Right renal pelvis (tissue), 4 donors: ENCODE measurements at regions not wholly inside any gene's neighbourhood (a gene's known extent, or its start where the extent isn't known, plus 50 kb on each side); places are given as distances from the start of the nearest gene placed in this dataset.
A peak's percentile ranks its signal among the peaks of the same experiment; 100 is the strongest.

Source experiments
- DNase-seq, 4 donors: peaks; one replicate each; pipeline ENCODE4 v3.0.0-alpha.2; 2013; ENCODE audit warnings: low read depth in 4 of 4, low spot score in 3 of 4, missing footprints in 1 of 4

DNA sequence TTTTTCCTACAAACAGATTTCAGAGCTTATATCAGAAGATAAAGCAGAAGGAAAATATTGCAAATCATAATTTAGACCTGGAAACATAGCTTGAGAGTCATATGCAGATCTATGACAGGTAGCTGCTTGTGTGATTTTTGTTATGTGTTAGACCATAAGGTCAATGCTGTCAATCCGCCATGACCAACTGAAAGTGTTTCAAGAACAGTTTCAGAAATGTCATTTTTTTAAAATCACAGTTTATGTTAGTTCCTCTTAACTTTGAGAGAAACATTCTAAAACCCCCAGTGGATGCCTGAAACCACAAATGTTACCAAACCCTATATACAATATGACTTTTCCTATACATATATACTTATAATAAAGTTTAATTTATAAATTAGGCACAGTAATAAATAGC is 391.3 kb upstream of the FAM241A start:
- DNase-seq = no peak

DNA sequence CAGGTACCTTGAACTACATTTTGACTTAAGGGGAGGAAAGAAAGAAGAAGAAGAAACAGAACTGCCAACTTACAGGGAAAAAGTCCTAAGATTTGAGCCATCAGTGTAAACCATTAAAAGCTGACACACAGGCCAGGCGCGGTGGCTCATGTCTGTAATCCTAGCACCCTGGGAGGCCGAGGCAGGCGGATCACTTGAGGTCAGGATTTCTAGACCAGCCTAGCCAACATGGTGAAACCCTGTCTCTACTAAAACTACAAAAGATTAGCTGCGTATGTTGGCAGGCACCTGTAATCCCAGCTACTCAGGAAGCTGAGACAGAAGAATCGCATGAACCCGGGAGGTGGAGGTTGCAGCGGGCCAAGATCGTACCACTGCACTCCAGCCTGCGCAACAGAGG is 389.7 kb upstream of the FAM241A start:
- no peak for DNase-seq

DNA sequence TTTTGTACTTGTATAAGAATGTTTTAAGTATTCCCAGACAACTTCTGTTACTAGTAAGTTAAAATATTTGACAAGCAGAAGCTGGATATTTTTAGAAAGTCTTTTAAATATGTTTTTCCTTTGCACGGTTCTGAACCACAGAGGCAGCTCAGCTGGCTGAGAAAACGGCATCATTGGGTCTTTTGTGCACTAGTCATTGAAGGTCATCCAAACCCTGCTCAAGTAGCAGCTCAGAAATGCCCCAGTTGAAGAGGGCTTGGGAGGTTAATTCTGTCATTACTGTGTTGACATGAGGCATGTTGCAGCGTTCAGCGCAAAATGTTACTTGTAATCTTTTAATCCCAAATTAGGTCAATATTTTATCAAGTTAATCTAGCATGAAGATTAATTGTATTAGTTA is 383.7 kb upstream of the FAM241A start:
- no peak for DNase-seq

DNA sequence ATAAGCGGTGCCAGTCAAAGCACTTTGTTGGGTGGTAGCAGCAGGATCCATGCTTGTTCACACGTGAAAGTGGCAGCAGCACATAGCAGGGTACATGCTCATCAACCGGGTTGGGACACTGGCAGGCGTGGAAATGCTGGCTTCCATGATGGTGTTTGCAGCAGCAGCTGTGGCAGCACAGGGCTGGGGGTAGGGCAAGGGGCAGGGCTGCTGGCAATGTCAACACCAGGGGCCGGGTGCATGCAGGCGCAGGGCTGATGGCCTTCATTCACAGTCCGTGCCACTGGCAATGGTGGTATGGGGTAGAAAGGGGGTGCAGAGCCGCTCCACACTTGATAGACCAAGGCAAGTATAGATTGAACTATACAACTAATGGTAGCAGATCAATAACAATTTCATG is 374.7 kb upstream of the FAM241A start:
- DNase-seq = no peak

DNA sequence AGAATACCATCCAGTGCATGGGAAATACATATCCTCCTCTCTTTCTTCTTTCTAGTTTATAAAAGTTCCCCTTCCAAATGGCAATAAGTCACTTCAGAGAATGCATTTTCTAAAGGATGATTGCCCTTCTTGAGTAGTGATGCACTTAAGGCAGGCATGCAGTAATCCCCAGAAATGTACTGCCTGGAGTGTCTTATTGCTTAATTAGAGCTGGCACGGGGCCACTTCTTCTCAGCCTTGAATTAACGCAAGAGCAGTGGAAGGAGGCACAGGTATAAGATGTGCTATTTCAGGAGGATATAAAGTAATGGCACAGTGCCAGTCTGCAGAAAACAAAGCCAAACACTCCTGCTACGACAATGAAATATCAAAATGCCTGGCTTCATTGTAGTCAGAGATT is 371.4 kb upstream of the FAM241A start:
- no peak for DNase-seq

DNA sequence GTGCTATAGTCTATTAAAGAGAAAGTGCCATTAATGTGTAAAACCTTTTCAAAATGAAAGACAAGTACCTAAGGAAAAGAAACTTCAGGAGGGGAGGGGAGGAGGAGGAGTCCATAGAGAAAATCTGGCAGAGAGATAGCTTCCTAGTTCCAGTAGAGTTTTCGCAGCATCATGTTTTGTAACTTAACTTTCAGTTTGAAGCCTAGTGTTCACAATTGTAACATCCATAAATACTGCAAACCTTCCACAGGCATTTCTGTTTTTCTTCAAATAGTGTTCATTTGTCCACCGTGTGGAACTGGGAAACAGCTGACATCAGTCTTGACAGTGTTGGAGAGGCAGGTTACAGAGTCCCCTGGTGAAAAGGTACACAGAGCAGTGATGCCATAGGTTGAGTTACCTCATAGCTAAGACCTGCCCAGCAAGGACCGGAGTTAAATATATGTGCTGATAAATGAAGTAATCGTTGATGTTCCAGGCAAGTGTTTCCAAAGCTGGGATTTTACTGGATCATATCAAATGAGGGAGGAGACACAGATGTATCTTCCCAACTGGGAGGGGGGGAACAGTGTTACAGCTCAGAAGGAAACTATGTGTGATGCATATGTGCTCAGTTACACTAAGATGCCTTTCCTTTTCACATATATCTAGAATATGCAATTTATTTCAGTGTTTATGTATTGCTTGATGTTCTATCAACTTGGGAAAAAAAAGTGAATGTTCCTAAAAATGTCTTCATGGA is 369.5 kb upstream of the FAM241A start:
- no peak for DNase-seq

DNA sequence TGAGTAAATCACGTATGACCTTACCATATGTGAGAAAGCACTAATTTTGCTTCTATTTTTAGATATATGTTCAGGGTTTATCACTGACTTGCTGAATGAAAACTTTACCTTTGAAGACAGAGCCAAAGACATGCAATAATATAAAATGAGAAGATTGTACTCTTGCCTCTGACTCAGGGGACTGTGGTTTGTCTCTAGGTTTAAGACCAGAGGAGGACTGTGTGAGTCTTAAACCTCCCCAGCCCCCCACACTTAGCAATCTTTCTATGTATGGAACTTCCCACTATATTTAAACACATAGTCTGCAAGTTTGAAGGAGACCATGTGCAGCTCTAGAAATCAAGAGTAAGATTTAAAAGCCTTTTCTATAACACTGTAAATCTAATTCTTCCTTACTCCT is 368.7 kb upstream of the FAM241A start:
- DNase-seq = no peak

DNA sequence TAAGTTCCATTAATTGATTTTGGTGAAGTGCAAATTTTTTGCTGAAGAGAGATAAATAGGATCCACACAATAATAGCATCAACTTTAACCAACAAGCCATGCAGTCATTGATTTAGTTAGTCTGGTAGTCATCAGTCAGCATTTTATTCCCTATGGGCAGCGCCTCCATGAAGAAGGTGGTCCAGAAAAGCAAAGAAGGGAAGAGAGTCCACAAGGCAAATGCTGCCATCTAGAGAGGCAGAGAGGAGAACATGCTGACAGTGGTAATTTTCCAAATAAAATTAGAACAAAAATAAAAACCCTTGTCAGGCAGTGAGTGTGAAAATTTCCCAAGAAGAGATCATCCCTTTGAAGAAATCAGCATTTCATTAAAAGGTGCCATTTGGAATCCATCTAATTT is 366.7 kb upstream of the FAM241A start:
- no peak for DNase-seq

DNA sequence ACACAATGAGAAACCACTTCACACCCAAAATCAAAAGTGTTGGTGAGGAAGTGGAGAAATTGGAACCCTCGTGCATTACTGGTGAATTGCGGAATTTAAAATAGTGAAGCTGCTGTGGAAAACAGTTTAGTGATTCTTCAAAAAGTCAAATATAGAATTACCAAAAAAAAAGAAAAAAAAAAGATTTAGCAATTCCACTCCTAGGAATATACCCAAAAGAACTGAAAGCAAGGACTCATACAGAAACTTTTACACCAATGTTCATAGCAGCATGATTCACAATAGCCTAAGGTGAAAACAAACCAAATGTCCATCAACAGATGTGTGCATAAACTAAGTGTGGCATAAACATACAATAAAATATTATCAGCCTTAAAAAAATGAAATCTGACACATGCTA is 364.3 kb upstream of the FAM241A start:
- no peak for DNase-seq

DNA sequence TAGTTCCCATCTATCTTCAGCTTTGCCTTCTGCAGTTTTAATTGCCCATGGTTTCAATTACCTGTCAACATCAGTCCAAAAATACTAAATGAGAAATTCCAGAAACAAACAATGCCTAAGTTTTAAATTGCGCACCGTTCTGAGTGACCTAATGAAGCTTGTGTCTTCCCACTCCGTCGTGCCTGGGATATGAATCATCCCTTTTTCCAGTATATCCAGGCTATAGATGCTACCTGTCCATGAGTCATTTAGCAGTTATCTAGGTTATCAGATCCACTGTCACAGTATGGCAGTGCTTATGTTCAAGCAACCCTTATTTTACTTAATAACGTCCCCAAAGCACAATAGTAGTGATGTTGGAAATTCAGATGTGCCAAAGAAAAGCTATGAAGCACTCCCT is 363.6 kb upstream of the FAM241A start:
- no peak for DNase-seq

DNA sequence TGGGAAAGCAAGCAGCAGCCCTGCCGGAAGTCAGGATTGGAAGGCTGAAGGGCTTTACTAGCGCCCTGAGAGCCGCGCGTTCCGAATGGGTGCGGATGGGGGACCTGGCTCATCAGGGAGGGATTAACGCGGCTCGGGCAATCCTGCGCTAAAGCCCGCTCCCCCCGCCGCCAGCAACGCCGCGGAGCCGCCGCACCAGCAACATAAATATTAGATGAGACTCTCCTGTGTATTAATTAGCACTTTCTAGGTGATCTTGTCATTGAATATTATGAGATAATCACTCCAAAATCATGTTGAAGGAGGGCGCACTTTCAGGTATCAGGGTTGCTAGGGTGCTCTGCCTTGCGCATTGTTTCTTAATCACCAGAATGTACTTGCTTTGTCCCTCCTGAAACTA is 357.2 kb upstream of the FAM241A start:
- no peak for DNase-seq

DNA sequence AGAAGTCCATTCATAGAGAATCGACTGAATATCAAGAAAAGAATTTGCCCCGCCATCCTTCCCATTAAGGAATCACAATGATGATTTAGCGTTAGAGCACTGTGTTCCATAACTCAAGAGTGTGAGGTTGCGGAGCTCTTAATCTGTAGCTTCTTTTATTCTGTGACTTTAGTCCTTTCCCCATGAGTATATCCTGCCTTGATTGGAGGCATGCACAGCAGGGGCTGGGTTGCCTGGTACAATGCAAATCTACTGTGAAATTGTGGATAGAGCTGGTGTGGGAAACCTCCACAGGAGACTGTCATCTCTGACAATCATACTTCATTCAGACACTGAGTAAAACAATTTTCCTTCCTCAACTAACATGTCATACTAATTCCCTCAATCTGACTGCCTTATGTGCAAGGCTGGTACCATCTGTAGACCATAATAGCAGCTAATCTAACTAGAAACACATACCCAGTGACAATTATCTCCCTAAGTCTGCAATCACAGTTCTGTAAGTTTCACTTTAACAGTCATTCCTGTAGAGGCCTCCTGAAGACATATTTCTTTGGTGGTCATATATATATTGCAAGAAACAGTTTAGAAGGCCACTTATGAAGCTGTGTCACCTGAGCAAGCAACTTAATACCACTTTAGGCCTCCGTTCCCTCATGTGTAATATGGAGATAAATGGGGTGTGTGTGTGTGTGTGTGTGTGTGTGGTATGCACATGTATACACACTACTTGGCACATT is 355.2 kb upstream of the FAM241A start:
- no peak for DNase-seq

DNA sequence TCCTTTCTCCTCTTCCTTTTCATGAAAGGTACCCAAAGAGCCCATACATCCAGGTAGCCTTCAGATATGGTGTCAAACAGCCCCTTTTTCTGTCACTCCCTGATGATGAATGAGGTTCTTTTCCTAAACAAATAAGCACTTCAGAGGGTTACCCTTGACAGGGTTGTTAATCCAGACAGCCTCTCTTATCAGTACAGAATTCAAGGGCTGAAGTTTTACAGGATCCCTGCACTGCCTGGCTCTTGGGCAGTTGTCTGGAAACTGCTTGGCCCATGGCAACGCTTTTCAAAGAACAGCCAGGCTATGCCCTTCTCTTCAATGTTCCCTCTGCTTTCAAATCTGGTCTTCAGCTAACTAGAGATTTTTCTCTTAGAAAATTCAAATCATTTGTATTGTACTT is 352.6 kb upstream of the FAM241A start:
- no peak for DNase-seq

DNA sequence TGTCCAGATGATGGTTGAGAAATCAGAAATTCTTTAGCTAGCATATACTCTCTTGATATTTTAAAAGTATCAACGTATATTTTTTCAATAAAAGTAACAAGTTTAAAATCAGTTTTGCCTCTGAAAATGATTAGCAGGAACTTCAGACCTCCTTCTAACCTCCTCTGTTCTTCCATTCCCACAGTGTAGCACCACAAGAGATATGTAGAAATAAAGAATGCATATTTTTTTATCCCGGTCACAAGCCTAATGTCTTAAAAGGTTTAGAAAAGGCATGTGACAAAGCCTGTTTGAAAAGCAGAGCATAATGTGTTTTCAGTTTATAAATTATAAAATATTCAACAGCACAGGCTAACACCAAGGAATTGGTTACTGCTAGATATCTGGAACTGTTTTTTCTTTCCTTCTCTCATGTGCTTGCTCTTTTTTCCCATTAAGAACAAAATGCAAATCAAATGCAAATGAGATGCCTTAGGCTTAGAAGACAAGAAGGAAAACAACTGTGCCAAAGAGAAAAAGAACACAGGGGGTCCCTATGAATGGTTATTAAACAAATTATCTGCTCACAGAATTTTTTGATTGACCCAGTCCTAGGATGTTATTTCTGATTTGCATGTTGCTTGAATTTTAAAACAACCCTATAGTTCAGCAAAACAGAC is 351.7 kb upstream of the FAM241A start:
- DNase-seq = no peak

DNA sequence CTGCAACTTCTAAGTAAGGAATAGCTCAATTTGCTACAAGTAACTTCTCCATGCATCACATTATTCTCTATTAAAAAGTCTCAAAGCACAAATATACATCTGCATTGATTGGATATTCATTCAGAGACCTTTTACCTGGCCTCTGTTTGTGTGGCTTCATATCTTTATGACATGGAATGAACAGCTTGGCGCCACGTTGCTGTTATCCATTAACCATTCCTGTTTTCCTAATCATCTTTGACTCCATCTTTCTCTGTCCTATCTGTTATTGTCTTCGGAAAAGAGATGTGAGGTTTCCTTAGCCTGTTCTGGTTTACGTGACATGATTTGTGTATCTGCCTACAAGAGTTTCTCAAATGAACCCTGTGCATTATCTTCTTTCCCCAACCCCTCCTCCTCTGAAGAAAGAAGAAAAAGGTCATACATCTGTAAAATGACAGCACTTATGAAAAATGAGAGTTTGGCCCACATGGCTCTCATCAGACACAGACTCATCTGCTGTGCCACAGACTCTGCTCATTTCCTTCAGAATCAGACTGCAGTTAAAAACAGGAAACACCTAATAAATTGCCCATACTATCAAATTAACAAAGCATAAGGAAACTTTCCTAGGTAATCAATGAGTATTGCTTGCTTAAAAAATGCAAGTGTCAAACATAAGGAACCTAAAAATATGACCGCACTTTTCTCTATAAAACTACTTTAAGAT is 347.6 kb upstream of the FAM241A start:
- no peak for DNase-seq

DNA sequence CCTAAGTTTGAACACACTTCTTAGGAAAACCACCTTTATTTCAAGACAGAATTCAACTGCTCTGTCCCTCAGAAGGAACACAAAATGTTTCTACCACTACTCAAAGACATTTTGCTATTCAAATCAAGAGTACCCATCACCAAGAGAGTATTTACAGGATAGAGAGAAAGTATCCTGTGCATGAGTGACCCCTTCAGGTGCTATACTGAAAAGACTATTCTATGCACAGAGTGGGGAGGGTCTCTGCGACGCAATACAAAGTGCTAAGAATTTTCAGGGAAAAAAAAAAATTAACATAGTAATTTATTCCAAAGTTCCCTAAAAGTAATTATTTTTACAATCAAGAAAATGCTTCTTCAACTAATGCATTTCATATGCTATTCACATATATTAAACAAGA is 346.4 kb upstream of the FAM241A start:
- DNase-seq = no peak

DNA sequence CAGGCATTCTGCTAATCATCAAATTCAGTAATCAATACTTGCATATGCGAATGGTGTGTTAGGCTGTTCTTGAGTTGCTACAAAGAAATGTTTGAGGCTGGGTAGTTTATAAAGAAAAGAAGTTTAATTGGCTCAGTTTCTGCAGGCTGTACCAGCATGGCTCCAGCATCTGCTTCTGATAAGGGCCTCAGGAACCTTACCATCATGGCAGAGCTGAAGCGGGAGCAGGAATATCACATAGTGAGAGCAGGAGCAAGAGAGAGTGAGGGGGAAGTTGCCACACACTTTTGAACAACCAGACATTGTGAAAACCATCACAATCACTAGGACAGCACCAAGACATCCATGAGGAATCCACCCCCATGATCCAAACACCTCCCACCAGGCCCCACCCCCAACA is 344.7 kb upstream of the FAM241A start:
- no peak for DNase-seq

DNA sequence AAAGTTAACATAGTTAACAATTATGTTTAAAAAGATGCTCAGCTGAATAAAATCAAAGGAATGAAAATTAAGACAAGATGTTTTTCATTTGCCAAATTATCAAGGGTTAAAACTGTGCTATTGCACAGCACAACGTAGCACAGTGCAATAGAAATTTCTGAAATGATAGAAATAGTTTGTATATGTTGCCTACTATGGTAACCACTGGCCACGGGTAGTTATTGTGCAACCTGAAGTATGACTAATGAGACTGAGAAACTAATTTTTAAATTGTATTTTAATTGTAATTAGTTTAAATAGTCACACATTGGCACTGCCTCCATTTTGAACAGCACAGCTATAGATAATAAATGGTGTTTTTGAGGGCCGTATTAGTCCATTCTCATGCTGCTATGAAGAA is 343.1 kb upstream of the FAM241A start:
- DNase-seq = no peak

DNA sequence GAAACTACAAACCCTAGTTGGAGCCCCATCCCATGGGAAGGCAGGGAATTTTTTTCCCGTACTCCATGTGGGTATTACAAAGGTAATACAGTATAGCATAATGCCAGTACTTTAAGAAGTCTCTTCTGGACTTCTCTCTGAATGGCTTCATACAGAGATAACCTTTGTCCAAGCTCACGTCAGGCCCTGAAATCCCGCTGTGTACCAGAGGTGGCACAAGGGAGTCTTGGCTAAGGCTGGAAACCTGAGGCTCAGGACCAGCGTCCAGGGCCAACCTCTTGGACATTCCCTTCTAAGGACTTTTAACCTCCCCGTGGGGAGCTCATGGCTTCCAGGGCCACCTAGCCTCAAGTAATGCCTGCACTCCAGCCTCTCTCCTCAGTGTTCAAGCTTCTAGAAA is 338.9 kb upstream of the FAM241A start:
- DNase-seq = no peak

DNA sequence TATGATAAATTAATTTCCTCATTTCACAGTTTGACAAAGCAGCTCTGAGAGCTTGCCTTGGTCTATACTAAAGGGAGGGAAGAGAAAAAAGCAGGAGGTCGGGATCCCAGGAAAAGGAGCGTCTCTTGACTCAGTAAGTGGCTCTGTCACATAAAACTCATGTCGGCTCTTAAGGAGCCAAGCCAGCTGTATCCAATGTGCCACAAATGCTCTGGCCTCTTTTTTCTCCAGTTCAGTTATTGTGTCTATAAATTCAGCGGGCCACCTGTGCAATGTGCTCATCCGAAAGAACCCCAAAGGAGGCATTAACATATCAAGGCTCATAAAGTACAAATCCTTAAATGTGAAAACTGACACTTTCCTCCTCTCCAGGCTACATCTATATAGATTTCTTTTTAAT is 337.7 kb upstream of the FAM241A start:
- peak in 2 of 4 donors; percentile 12 to 31 for DNase-seq

DNA sequence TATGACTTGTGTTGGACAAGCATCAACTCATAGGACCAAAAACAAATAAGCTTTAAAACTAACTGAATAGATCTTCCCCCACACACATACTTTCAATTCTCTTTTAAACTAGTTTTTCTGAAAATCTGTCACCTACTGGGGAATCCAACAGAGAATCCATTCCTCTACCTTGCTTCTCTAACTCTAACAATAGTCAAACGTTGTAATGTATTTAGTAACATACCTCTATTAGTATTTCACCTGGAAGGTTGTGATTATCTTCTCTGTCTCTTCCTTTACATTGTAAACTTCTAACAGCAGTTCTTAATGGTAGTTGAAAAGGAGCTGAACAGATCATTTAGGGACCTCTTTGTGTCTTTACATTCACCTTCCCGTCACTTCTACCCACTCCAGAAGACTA is 337.1 kb upstream of the FAM241A start:
- no peak for DNase-seq
